Activated CD4-positive, CD25-positive, alpha-beta regulatory T cell (primary cell): ENCODE measurements at regions not wholly inside any gene's neighbourhood (a gene's known extent, or its start where the extent isn't known, plus 50 kb on each side); places are given as distances from the start of the nearest gene placed in this dataset.

ENCODE experiments used
- DNase-seq, 4 experiments: peaks; one replicate each; lab custom pipeline; 2025; lab: John Stamatoyannopoulos, UW

GRCh38 chr2:134143568-134143967 is 110.3 kb upstream of the MGAT5 start:
- DNase-seq = no peak

- no peak for DNase-seq
Observed at GRCh38 chr2:134144081-134144596, 109.7 kb upstream of the MGAT5 start.

GRCh38 chr2:134144651-134145050 is 109.2 kb upstream of the MGAT5 start:
- DNase-seq = no peak

GRCh38 chr2:134145519-134145918 is 108.4 kb upstream of the MGAT5 start:
- no peak for DNase-seq

GRCh38 chr2:134146161-134146560 is 107.7 kb upstream of the MGAT5 start:
- DNase-seq = no peak

GRCh38 chr2:134146620-134147019 is 107.3 kb upstream of the MGAT5 start:
- DNase-seq = no peak

- DNase-seq = no peak
Observed at GRCh38 chr2:134148172-134148571, 105.7 kb upstream of the MGAT5 start.

GRCh38 chr2:134148843-134149472 is 104.9 kb upstream of the MGAT5 start:
- no peak for DNase-seq

GRCh38 chr2:134149904-134150303 is 104.0 kb upstream of the MGAT5 start:
- no peak for DNase-seq

- DNase-seq = no peak
Observed at GRCh38 chr2:134150760-134151159, 103.1 kb upstream of the MGAT5 start.

- DNase-seq = no peak
Observed at GRCh38 chr2:134152045-134153010, 101.5 kb upstream of the MGAT5 start.

GRCh38 chr2:134153294-134153880 is 100.5 kb upstream of the MGAT5 start:
- no peak for DNase-seq

- no peak for DNase-seq
Observed at GRCh38 chr2:134154246-134154645, 99.6 kb upstream of the MGAT5 start.

- no peak for DNase-seq
Observed at GRCh38 chr2:134155134-134155533, 98.7 kb upstream of the MGAT5 start.

- DNase-seq = no peak
Observed at GRCh38 chr2:134158295-134158694, 95.6 kb upstream of the MGAT5 start.

- no peak for DNase-seq
Observed at GRCh38 chr2:134161170-134161547, 92.7 kb upstream of the MGAT5 start.

GRCh38 chr2:134163336-134163735 is 90.5 kb upstream of the MGAT5 start:
- DNase-seq = no peak

- no peak for DNase-seq
Observed at GRCh38 chr2:134164306-134164705, 89.6 kb upstream of the MGAT5 start.

- no peak for DNase-seq
Observed at GRCh38 chr2:134167015-134167414, 86.9 kb upstream of the MGAT5 start.

- DNase-seq = no peak
Observed at GRCh38 chr2:134169788-134170187, 84.1 kb upstream of the MGAT5 start.

GRCh38 chr2:134170294-134170693 is 83.6 kb upstream of the MGAT5 start:
- no peak for DNase-seq

- no peak for DNase-seq
Observed at GRCh38 chr2:134170700-134171099, 83.2 kb upstream of the MGAT5 start.
